Mammary epithelial cell (primary cell): ENCODE measurements at regions not wholly inside any gene's neighbourhood (a gene's known extent, or its start where the extent isn't known, plus 50 kb on each side); places are given as distances from the start of the nearest gene placed in this dataset.

ENCODE experiments used
- CTCF ChIP-seq, 2 donors: IDR thresholded peaks in 1 of 2; conservative IDR thresholded peaks in 1 of 2; 2 replicates each; pipeline ENCODE4 v1.5.1; 2011 to 2012; ENCODE audit warnings: inconsistent platforms in 2 of 2, low read length in 2 of 2, mild to moderate bottlenecking in 2 of 2, control low read depth in 1 of 2, low read depth in 1 of 2; ENCODE audit not compliant: insufficient read depth in 1 of 2; ENCODE audit errors: extremely low read depth in 1 of 2
- EZH2 ChIP-seq: IDR thresholded peaks from 2 replicates; pipeline ENCODE4 v1.6.1; 2012; ENCODE audit warnings: low read length, inconsistent platforms, borderline replicate concordance

GRCh38 chr2:19742872-19743271, 158.9 kb downstream of the TTC32 start:
- TF ChIP-seq CTCF (conservative IDR thresholded peaks at IDR 0.05 in 1 of 2, IDR thresholded peaks at IDR 0.05 in 1 of 2; ENCODE audit: extremely low read depth in 1 of 2, insufficient read depth in 1 of 2, low read depth in 1 of 2, low read length in 2 of 2) (no peak), EZH2 (no peak)
